Cardiac muscle cell (in vitro differentiated cells and primary cell): ENCODE measurements at regions not wholly inside any gene's neighbourhood (a gene's known extent, or its start where the extent isn't known, plus 50 kb on each side); places are given as distances from the start of the nearest gene placed in this dataset.

Experiments
- DNase-seq, 2 donors: peaks; one replicate each; pipeline versions ENCODE4 v3.0.0 to v3.0.0-alpha.2; 2010 to 2017; ENCODE audit warnings: low read depth in 1 of 2, low spot score in 1 of 2
- H3K27ac ChIP-seq: fragments of 200-600 bp; sonication (generic); 2 replicates; pipeline ENCODE4 v1.5.1; 2016
- H3K27me3 ChIP-seq: fragments of 200-600 bp; sonication (generic); 2 replicates; pipeline ENCODE4 v1.6.0; 2016; ENCODE audit warnings: control low read depth
- H3K36me3 ChIP-seq: fragments of 200-600 bp; sonication (generic); 2 replicates; pipeline ENCODE4 v1.5.1; 2016; ENCODE audit warnings: control low read depth
- H3K4me1 ChIP-seq: fragments of 200-600 bp; sonication (generic); 2 replicates; pipeline ENCODE4 v1.8.1; 2017; ENCODE audit warnings: low read depth, mild to moderate bottlenecking, mixed run types
- H3K4me3 ChIP-seq: fragments of 200-600 bp; sonication (generic); 2 replicates; pipeline ENCODE4 v1.5.1; 2016; ENCODE audit warnings: mild to moderate bottlenecking
- H3K9me3 ChIP-seq: fragments of 200-600 bp; sonication (generic); 2 replicates; pipeline ENCODE4 v1.5.1; 2017; ENCODE audit warnings: low read depth, mild to moderate bottlenecking, control low read depth
- TF ChIP-seq, protein P1 (sequence below): IDR thresholded peaks from 2 replicates; pipeline ENCODE4 v1.5.1; 2012; ENCODE audit warnings: low read depth, mild to moderate bottlenecking, low read length

DNA sequence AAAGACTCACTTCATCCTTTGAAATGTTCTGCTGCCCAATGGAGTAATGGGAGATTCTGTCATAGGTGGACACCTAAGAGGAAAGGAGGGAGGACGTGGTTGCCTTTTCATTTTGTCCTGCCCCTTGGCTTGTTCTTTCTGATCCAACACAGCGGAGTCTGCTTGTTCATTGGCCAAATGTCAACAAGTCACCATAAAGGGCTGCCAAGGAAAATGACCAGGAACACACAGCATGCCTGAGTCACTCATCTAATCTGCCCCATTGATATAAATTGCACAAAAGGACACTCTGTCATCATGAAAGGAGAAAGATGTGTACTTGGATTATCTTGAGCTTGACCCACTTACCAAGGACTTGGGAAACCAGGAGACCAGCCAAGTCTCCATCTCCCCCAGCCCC lies 422.9 kb downstream of the SETD4 start:
- Histone ChIP-seq H3K4me1 (no peaks in the 10 kb centered on the region), H3K4me3 (no peak overlapping the region), H3K27ac (no peak overlapping the region), H3K36me3 (no peaks in the 10 kb centered on the region), H3K27me3 (no peaks in the 10 kb centered on the region), H3K9me3 (no peaks in the 10 kb centered on the region)
- TF ChIP-seq, protein P1, sequence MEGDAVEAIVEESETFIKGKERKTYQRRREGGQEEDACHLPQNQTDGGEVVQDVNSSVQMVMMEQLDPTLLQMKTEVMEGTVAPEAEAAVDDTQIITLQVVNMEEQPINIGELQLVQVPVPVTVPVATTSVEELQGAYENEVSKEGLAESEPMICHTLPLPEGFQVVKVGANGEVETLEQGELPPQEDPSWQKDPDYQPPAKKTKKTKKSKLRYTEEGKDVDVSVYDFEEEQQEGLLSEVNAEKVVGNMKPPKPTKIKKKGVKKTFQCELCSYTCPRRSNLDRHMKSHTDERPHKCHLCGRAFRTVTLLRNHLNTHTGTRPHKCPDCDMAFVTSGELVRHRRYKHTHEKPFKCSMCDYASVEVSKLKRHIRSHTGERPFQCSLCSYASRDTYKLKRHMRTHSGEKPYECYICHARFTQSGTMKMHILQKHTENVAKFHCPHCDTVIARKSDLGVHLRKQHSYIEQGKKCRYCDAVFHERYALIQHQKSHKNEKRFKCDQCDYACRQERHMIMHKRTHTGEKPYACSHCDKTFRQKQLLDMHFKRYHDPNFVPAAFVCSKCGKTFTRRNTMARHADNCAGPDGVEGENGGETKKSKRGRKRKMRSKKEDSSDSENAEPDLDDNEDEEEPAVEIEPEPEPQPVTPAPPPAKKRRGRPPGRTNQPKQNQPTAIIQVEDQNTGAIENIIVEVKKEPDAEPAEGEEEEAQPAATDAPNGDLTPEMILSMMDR: no peak
- DNase-seq: peak in 1 of 2 donors; percentile 56

DNA sequence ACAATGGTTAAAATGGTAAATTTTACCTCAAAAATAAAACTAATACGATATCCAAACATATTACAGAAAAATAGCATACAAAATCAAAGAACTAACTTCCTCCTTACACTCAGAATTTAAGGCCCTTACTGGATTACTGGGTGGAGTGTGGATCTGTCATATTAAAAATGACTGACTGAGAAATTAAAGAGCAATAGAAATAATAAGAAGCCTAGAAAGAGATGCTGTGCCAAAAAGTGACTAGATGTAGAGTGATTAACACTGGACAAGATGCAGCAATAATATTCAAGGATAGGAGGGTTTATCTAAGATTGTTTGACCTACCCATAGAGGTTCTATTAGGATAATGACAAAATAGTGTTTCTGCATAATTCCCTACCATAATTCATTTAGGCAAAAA lies 424.3 kb downstream of the SETD4 start:
- DNase-seq: no peak
- Histone ChIP-seq H3K36me3 (no peaks in the 10 kb centered on the region), H3K27me3 (no peaks in the 10 kb centered on the region), H3K4me1 (no peaks in the 10 kb centered on the region), H3K27ac (no peak overlapping the region), H3K9me3 (no peaks in the 10 kb centered on the region), H3K4me3 (no peak overlapping the region)
- TF ChIP-seq, protein P1: no peak

DNA sequence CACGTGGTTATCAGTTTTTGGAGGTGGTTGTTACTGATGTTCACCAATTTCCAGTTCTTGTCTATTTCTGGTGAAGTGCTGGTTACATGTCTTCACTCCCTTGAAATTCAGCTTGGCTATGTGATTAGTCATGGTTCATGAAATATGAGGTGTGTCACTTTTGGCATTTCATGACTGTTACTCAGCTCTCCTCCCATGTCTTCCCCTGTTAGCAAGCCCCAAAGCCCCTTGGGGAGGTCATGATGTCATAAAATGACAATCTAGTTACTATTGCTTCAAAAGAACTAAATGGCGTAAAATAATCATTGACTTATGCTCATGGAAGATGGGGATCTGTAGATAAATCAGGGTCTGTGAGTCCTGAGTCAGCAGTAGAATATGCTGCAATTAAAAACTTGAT lies 425.1 kb downstream of the SETD4 start:
- H3K27me3 ChIP-seq: no peaks in the 10 kb centered on the region
- peak in 1 of 2 donors; percentile 49 for DNase-seq
- no peaks in the 10 kb centered on the region for H3K36me3 ChIP-seq
- H3K4me1 ChIP-seq: no peaks in the 10 kb centered on the region
- H3K27ac ChIP-seq: no peak overlapping the region
- no peak overlapping the region for H3K4me3 ChIP-seq
- TF ChIP-seq, protein P1: no peak
- H3K9me3 ChIP-seq: no peaks in the 10 kb centered on the region

DNA sequence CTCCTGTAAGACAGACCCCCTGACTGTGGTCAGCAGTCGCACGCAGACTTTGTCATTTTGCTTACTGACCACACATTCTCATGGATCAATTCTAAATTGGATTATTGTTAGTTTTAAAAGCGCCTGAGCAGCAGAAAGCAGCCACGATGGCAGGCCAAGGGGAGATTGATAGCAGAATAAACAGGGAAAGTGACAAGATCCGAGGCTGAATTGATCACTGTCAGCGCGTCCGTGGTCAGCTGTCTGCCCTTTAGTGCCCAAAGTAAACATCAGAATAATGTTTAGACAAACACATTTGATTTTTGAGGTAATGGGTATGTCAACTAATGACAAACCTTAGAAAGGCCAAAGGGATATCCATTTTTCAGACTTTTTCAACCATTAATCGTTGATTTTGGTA lies 426.8 kb downstream of the SETD4 start:
- Histone ChIP-seq H3K4me1 (no peaks in the 10 kb centered on the region), H3K36me3 (no peaks in the 10 kb centered on the region), H3K9me3 (no peaks in the 10 kb centered on the region), H3K27ac (no peak overlapping the region), H3K27me3 (no peaks in the 10 kb centered on the region), H3K4me3 (no peak overlapping the region)
- TF ChIP-seq, protein P1: no peak
- no peak for DNase-seq

DNA sequence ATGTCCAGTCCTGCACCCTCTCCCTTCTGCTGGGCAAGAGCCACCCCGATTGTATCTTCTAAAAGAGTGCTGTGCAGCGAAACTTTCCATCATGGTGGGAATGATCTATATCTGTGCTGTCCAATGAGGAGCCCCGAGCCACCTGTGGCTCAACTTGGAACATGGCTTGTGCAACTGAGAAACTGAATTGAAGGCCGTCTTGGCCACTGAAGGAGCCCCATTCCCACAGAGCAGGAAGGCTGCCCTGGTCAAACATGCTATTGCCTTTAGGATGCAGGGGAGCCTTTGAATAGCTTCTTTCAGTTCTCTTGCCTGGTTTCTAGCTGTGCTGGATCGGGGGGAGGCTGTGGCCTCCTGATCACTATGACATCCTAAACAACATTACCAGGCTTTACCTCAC lies 427.6 kb downstream of the SETD4 start:
- Histone ChIP-seq H3K4me1 (no peaks in the 10 kb centered on the region), H3K36me3 (no peaks in the 10 kb centered on the region), H3K27me3 (no peaks in the 10 kb centered on the region), H3K4me3 (no peak overlapping the region), H3K9me3 (no peaks in the 10 kb centered on the region), H3K27ac (no peak overlapping the region)
- no peak for DNase-seq
- TF ChIP-seq, protein P1: no peak

DNA sequence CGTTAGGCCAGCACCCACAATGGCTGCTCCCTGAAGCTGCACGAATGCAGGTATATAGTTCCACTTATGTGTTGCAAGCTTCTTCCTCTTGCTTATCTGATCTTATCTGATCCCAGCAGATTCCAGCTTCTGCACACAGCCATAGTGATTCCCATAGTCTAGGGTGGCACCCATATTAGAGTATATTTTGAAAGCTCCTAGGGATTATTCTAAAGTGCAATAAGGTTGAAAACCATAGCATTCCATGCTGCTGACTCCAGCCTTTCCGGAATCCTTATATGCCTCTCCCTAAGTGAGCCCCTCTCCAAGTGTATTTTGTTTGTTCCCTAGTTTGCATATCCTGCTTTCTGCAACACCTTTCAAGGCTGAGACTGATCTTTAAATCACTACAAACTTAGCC lies 432.0 kb downstream of the SETD4 start:
- TF ChIP-seq, protein P1: no peak
- Histone ChIP-seq H3K27me3 (no peaks in the 10 kb centered on the region), H3K4me3 (no peak overlapping the region), H3K27ac (no peak overlapping the region), H3K9me3 (no peaks in the 10 kb centered on the region), H3K4me1 (no peaks in the 10 kb centered on the region), H3K36me3 (no peaks in the 10 kb centered on the region)
- no peak for DNase-seq
